GM10266 (cell line): ENCODE measurements at regions not wholly inside any gene's neighbourhood (a gene's known extent, or its start where the extent isn't known, plus 50 kb on each side); places are given as distances from the start of the nearest gene placed in this dataset.

Experiments
- DNase-seq: peaks from one replicate; pipeline ENCODE4 v3.0.0; 2012; ENCODE audit errors: extremely low spot score
- CTCF ChIP-seq: IDR thresholded peaks from 2 replicates; pipeline ENCODE4 v1.5.1; 2012; ENCODE audit warnings: mild to moderate bottlenecking, low read depth; ENCODE audit not compliant: control insufficient read depth, insufficient read depth; ENCODE audit errors: missing control alignments

- DNase-seq, result no peak
- no peak for TF ChIP-seq CTCF
Measured at GRCh38 chr7:15989194-15989593, 302.7 kb upstream of the MEOX2 start.

- TF ChIP-seq CTCF, result no peak
- DNase-seq, result no peak
Measured at GRCh38 chr7:15985587-15986384, 299.3 kb upstream of the MEOX2 start.

- no peak for DNase-seq
Measured at GRCh38 chr7:15977663-15978062, 291.2 kb upstream of the MEOX2 start.

GRCh38 chr7:15972862-15973275 lies 286.4 kb upstream of the MEOX2 start:
- no peak for DNase-seq
- TF ChIP-seq CTCF, result no peak

More at GRCh38 chr7:15977663-15978062, 291.2 kb upstream of the MEOX2 start:
- TF ChIP-seq CTCF, result no peak

GRCh38 chr7:15967551-15967950 lies 281.1 kb upstream of the MEOX2 start:
- TF ChIP-seq CTCF, result no peak
- DNase-seq, result no peak

- TF ChIP-seq CTCF, result no peak
- no peak for DNase-seq
Measured at GRCh38 chr7:15967121-15967520, 280.6 kb upstream of the MEOX2 start.

GRCh38 chr7:15963206-15963605 lies 276.7 kb upstream of the MEOX2 start:
- no peak for TF ChIP-seq CTCF
- no peak for DNase-seq
